Thyroid gland (tissue), 4 donors: ENCODE measurements at regions not wholly inside any gene's neighbourhood (a gene's known extent, or its start where the extent isn't known, plus 50 kb on each side); places are given as distances from the start of the nearest gene placed in this dataset.
"Not testable (repeated sequence)": the region's sequence is repeated elsewhere in the genome, so short reads cannot be mapped to it uniquely, and the experiment has no call there.

Experiments
- DNase-seq, 2 donors: peaks; one replicate each; pipeline ENCODE4 v3.0.0-alpha.2; 2019
- H3K27ac ChIP-seq, 3 donors: fragments of 200-600 bp; sonication (generic); 1 replicate in 2 of 3; 2 replicates in 1 of 3; pipeline ENCODE4 v1.5.1; 2016 to 2019; ENCODE audit warnings: mild to moderate bottlenecking in 1 of 3, moderate library complexity in 1 of 3
- H3K27me3 ChIP-seq: fragments of 200-600 bp; sonication (generic); one replicate; pipeline ENCODE4 v1.5.1; 2019
- H3K36me3 ChIP-seq, 2 donors: fragments of 200-600 bp; sonication (generic); one replicate each; pipeline ENCODE4 v1.5.1; 2016 to 2019
- H3K4me1 ChIP-seq, 2 donors: fragments of 200-600 bp; sonication (generic); one replicate each; pipeline ENCODE4 v1.5.1; 2017 to 2019
- H3K4me3 ChIP-seq, 3 donors: fragments of 200-600 bp; sonication (generic); replicated peaks in 1 of 3; 1 replicate in 2 of 3; 2 replicates in 1 of 3; pipeline ENCODE4 v1.5.1; 2016; ENCODE audit warnings: mild to moderate bottlenecking in 1 of 3
- H3K9me3 ChIP-seq: fragments of 200-600 bp; sonication (generic); one replicate; pipeline ENCODE4 v1.5.1; 2017
- CTCF ChIP-seq, 6 experiments: fragments of 200-600 bp in 3 of 6; fragments of 450-650 bp in 3 of 6; sonication (generic) in 3 of 6; IDR thresholded peaks; one replicate each; pipeline ENCODE4 v1.5.1; 2016 to 2019; ENCODE audit warnings: antibody characterized with exemption in 6 of 6, mild to moderate bottlenecking in 2 of 6, inconsistent platforms in 1 of 6, moderate library complexity in 1 of 6
- POLR2A ChIP-seq, 2 donors: fragments of 450-650 bp; IDR thresholded peaks; one replicate each; pipeline ENCODE4 v1.6.1; 2017; ENCODE audit warnings: antibody characterized with exemption in 2 of 2, mild to moderate bottlenecking in 2 of 2, moderate library complexity in 1 of 2
- WGBS, 2 donors: methylation state at CpG; one replicate each; pipeline ENCODE4 v1.1.5; 2017; 5-methylcytosine and 5-hydroxymethylcytosine counted together
- intact Hi-C: fragments of 100-400 bp; cut with DNase I; formaldehyde crosslinking; loops from one replicate; pipeline ENCODE4 v1.15.1; 2023

DNA sequence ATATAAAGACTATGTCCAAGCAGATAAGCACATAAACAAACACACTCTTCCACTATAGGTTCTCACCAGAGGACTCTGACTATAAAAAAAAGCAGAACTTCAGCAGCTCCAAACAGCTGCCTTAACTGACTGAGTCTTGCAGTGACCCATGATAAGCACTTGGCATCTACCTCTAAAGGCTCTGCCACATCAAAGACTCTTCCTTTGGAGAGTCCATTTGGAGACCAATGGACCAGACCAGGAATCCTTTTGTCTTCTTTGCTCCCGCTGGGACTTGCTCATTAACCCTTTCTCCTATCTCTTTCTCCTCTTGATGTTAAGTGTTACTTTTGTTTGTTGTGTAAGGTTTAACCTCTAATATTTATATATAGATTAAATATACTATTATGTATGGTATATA, 424.1 kb downstream of the RSL24D1 start:
- 40 to 47% methylated on average over 1 of the region's 1 CpG for WGBS, 2 donors
- no peak for DNase-seq

GRCh38 chr15:54749461-54749860, 447.3 kb downstream of the RSL24D1 start:
- intact Hi-C loops, H3K36me3 ChIP-seq, H3K4me3 ChIP-seq, H3K27ac ChIP-seq, H3K4me1 ChIP-seq, DNase-seq, H3K27me3 ChIP-seq, H3K9me3 ChIP-seq: not testable (repeated sequence)
- WGBS, 2 donors = 86 to 88% methylated on average over 8 of the region's 8 CpGs

More for the DNA sequence above, 424.1 kb downstream of the RSL24D1 start:
- Histone ChIP-seq H3K4me1 (no peaks in the 10 kb centered on the region), H3K27me3 (no peaks in the 10 kb centered on the region), H3K4me3 (no peak overlapping the region), H3K27ac (no peak overlapping the region), H3K9me3 (no peaks in the 10 kb centered on the region), H3K36me3 (no peaks in the 10 kb centered on the region)
- TF ChIP-seq POLR2A (IDR thresholded peaks at IDR 0.05) (no peak), CTCF (IDR thresholded peaks at IDR 0.05) (no peak)
- intact Hi-C loops = no loop called here

DNA sequence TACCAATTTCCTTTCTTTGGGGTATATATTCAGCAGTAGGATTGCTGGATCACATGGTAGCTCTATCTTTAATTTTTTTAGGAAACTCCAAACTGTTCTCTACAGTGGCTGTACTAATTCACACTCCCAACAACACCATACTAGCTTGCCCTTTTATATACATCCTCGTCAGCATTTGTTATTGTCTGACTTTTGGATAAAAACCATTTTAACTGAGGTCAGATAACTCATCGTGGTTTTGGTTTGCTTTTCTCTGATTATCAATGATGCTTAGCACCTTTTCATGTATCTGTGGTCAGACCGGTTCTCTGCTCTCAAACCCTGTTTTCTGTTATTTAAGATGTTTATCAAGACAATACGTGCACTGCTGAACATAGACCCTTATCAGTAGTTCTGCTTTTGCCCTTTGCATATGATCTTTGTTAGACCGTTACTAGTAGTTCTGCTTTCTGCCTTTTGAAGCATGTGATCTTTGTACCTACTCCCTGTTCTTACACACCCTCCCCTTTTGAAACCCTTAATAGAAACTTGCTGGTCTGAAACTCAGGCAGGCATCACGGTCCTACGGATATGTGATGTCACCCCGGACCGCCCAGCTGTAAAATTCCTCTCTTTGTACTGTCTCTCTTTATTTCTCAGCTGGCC, 474.3 kb downstream of the RSL24D1 start:
- H3K4me3 ChIP-seq = no peak overlapping the region
- no peaks in the 10 kb centered on the region for H3K9me3 ChIP-seq
- no peaks in the 10 kb centered on the region for H3K27me3 ChIP-seq
- no peaks in the 10 kb centered on the region for H3K4me1 ChIP-seq
- H3K27ac ChIP-seq = no peak overlapping the region
- WGBS, 2 donors = 83 to 85% methylated on average over 9 of the region's 9 CpGs
- TF ChIP-seq CTCF (IDR thresholded peaks at IDR 0.05) = no peak
- TF ChIP-seq POLR2A (IDR thresholded peaks at IDR 0.05) = no peak
- no peak for DNase-seq
- intact Hi-C loops = no loop called here
- no peaks in the 10 kb centered on the region for H3K36me3 ChIP-seq

DNA sequence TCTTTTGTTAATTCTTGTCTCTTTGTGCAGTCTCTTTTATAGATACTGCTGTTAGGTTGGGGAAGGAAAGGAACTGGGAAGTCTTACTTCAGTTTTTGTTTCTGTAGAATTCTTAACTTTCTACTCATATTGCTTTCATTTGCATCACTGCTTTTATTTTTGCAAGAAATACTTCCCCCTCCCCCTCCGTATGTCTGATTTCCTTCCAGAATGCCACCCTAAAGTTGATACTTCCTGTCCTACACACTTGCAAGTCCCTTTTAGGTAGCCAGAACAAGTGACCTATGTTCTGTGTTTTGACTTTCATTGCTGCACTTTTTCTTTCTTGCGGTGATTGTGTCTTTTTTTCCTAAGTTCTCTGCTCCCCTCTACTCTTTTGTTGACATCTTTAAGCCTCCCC, 477.4 kb downstream of the RSL24D1 start:
- WGBS, 2 donors = 76 to 80% methylated on average over 2 of the region's 2 CpGs
- Histone ChIP-seq H3K9me3 (no peaks in the 10 kb centered on the region), H3K27me3 (no peaks in the 10 kb centered on the region), H3K4me3 (no peak overlapping the region), H3K36me3 (no peaks in the 10 kb centered on the region), H3K4me1 (no peaks in the 10 kb centered on the region), H3K27ac (no peak overlapping the region)
- TF ChIP-seq POLR2A (IDR thresholded peaks at IDR 0.05) = no peak
- TF ChIP-seq CTCF (IDR thresholded peaks at IDR 0.05) = no peak
- DNase-seq = no peak
- intact Hi-C loops = no loop called here

DNA sequence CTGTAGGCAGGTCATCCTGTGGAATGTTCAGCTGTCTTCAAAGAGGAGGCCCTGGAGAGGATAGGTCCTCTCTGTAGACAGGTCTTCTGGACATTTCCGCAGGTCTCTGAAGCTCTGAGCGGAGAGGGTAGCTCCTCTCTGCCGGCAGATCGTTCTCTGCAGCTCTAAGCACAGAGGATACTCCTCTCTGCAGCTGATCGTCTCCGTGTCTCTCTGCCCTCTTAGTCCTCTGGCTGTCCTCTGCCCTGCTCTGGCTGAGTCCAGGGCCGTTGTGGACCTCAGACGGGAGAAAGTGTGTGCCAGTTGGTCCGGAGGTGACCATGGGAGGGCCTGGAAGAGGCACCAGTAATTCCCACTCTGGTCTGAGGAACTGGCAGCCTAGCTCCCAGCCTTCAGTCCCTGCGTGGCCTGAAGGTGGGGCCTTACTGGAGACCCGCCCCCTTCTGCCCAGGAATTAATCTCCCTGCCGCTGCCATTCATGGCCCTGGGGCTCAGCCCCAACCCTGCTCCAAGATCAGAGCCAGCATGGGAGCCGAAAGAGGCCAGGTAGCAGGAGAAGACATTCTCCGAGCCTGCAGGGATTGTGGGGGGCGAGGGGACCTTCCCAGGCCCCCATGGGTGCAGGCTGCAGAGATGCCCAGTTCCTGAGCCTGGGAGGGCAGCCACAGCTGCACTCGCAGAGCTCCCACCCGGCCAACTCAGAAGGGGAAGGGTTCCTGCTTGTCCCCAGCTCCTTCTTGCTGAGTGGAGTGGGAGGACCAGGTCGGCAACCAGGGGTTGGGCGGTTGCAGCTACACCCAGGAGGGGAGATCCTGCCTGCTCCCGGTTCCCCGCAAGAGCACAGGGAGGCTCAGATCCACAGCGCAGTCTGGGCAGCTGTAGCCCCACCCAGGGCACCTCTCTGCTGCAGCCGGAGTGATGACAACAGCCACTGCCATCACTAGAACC, 488.7 kb downstream of the RSL24D1 start:
- WGBS, 2 donors = 85 to 90% methylated on average over 19 to 20 of the region's 23 CpGs

More for the DNA sequence above, 488.7 kb downstream of the RSL24D1 start:
- Histone ChIP-seq H3K4me1 (no peaks in the 10 kb centered on the region), H3K27ac (no peak overlapping the region), H3K36me3 (no peaks in the 10 kb centered on the region), H3K4me3 (no peak overlapping the region), H3K27me3 (no peaks in the 10 kb centered on the region), H3K9me3 (no peaks in the 10 kb centered on the region)
- no peak for TF ChIP-seq CTCF (IDR thresholded peaks at IDR 0.05)
- no peak for TF ChIP-seq POLR2A (IDR thresholded peaks at IDR 0.05)
- DNase-seq = no peak
- intact Hi-C loops = no loop called here
